HepG2 (cell line): ENCODE measurements at regions not wholly inside any gene's neighbourhood (a gene's known extent, or its start where the extent isn't known, plus 50 kb on each side); places are given as distances from the start of the nearest gene placed in this dataset.

Experiments
- ATAC-seq: fragments of 200-7000 bp; cut with Tn5 transposase; 3 replicates; pipeline ENCODE4 v1.9.1; 2020; ENCODE audit warnings: mild to moderate bottlenecking, moderate library complexity
- BruUV-seq: library from RNA; stranded (reverse); fragments of 400-500 nt; replicated peaks from 2 replicates; lab custom pipeline; 2021; lab: Mats Ljungman, UMichigan
- CTCF ChIA-PET: fragments of 300-600 bp; formaldehyde crosslinking; extraction: SDS; loops from one replicate; lab custom pipeline; 2021; ENCODE audit warnings: low total read pairs, inconsistent platforms, low intra/inter-chr PET ratio; lab: Yijun Ruan, JAX
- POLR2A ChIA-PET: fragments of 350-600 bp; sonication (Branson Sonifier 250); formaldehyde crosslinking; loops from one replicate; lab custom pipeline; 2020; ENCODE audit warnings: antibody characterized with exemption, inconsistent platforms; lab: Yijun Ruan, JAX
- DNase-seq: peaks from one replicate; pipeline ENCODE4 v3.0.0-alpha.2; 2015; ENCODE audit warnings: low spot score
- FAIRE-seq: peaks from 3 replicates; lab custom pipeline; 2011; peaks lifted over from hg19 to GRCh38; lab: Jason Lieb, UNC
- H2AFZ ChIP-seq: one replicate; pipeline ENCODE4 v1.6.1; 2011; ENCODE audit warnings: low read length, inconsistent platforms
- H3K27ac ChIP-seq: fragments of 300-600 bp; 3 replicates; pipeline ENCODE4 v1.8.0; 2011; ENCODE audit warnings: mixed run types, mild to moderate bottlenecking, mixed read lengths, low read length, inconsistent platforms; ENCODE audit not compliant: insufficient read depth; ENCODE audit errors: extremely low read length
- H3K27me3 ChIP-seq, 2 experiments: fragments of 200-600 bp in 1 of 2; 2 replicates in 1 of 2; 3 replicates in 1 of 2; pipeline versions ENCODE4 v1.6.0 to v1.8.0; 2011; ENCODE audit warnings: low read length in 2 of 2, mild to moderate bottlenecking in 2 of 2, moderate library complexity in 2 of 2, inconsistent platforms in 1 of 2; ENCODE audit not compliant: insufficient read depth in 2 of 2, control insufficient read depth in 1 of 2
- H3K36me3 ChIP-seq, 2 experiments: fragments of 200-600 bp in 1 of 2; replicated peaks in 1 of 2; 2 replicates in 1 of 2; 3 replicates in 1 of 2; pipeline versions ENCODE4 v1.5.1 to v1.8.0; 2011; ENCODE audit warnings: low read length in 2 of 2, inconsistent platforms in 1 of 2; ENCODE audit not compliant: insufficient read depth in 2 of 2, control insufficient read depth in 1 of 2
- H3K4me1 ChIP-seq: 2 replicates; pipeline ENCODE4 v1.5.1; 2012; ENCODE audit warnings: low read length, inconsistent platforms; ENCODE audit not compliant: insufficient read depth
- H3K4me2 ChIP-seq: 2 replicates; pipeline ENCODE4 v1.6.0; 2011; ENCODE audit warnings: low read depth, low read length, inconsistent platforms
- H3K4me3 ChIP-seq, 3 experiments: fragments of 200-600 bp in 1 of 3; sonication (generic), shearing (Covaris generic) in 1 of 3; replicated peaks in 1 of 3; 2 replicates each; pipeline ENCODE4 v1.5.1; 2011 to 2016; ENCODE audit warnings: low read length in 3 of 3, inconsistent platforms in 2 of 3, low read depth in 2 of 3, mild to moderate bottlenecking in 2 of 3, control low read depth in 1 of 3, mixed read lengths in 1 of 3; ENCODE audit not compliant: insufficient read depth in 1 of 3
- H3K79me2 ChIP-seq: one replicate; pipeline ENCODE4 v1.6.1; 2011; ENCODE audit warnings: low read length, inconsistent platforms; ENCODE audit not compliant: insufficient read depth
- H3K9ac ChIP-seq: 2 replicates; pipeline ENCODE4 v1.6.0; 2011; ENCODE audit warnings: mild to moderate bottlenecking, low read depth, low read length, inconsistent platforms; ENCODE audit not compliant: insufficient read depth
- H3K9me3 ChIP-seq: 2 replicates; pipeline ENCODE4 v1.5.1; 2012; ENCODE audit warnings: mild to moderate bottlenecking, low read length
- H4K20me1 ChIP-seq: 2 replicates; pipeline ENCODE4 v1.6.0; 2011; ENCODE audit warnings: inconsistent platforms, mild to moderate bottlenecking, low read length, moderate library complexity; ENCODE audit not compliant: insufficient read depth
- ARID2 ChIP-seq: sonication (generic); formaldehyde crosslinking; IDR thresholded peaks from 2 replicates; pipeline ENCODE4 v1.8.1; 2022; ENCODE audit warnings: mild to moderate bottlenecking, missing genetic modification reagents, borderline replicate concordance
- JUND ChIP-seq: sonication (generic); formaldehyde crosslinking; IDR thresholded peaks from 2 replicates; pipeline ENCODE4 v1.8.0; 2022; ENCODE audit warnings: mild to moderate bottlenecking, missing genetic modification reagents
- MAFG ChIP-seq: sonication (generic); formaldehyde crosslinking; IDR thresholded peaks from 2 replicates; pipeline ENCODE4 v1.5.1; 2020; ENCODE audit warnings: mild to moderate bottlenecking, missing genetic modification reagents
- MATR3 ChIP-seq: sonication (generic); formaldehyde crosslinking; IDR thresholded peaks from 2 replicates; pipeline ENCODE4 v1.4.0; 2020; ENCODE audit warnings: missing genetic modification reagents
- MTF2 ChIP-seq: sonication (generic); formaldehyde crosslinking; IDR thresholded peaks from 2 replicates; pipeline ENCODE4 v1.5.0; 2020; ENCODE audit warnings: missing genetic modification reagents, borderline replicate concordance
- NFIB ChIP-seq: sonication (generic); formaldehyde crosslinking; IDR thresholded peaks from 2 replicates; pipeline ENCODE4 v1.9.0; 2021; ENCODE audit warnings: missing genetic modification reagents, mild to moderate bottlenecking, borderline replicate concordance
- PAX8 ChIP-seq: sonication (generic); formaldehyde crosslinking; IDR thresholded peaks from 2 replicates; pipeline ENCODE4 v1.8.0; 2022; ENCODE audit warnings: mild to moderate bottlenecking, missing genetic modification reagents, borderline replicate concordance
- SRY ChIP-seq: sonication (generic); formaldehyde crosslinking; IDR thresholded peaks from 2 replicates; pipeline ENCODE4 v1.8.0; 2022; ENCODE audit warnings: mild to moderate bottlenecking, missing genetic modification reagents
- TGIF2 ChIP-seq: IDR thresholded peaks from 2 replicates; pipeline ENCODE4 v1.6.1; 2016; ENCODE audit warnings: control low read depth, missing compliant biosample characterization
- ZBTB46 ChIP-seq: sonication (generic); formaldehyde crosslinking; IDR thresholded peaks from 2 replicates; pipeline ENCODE4 v1.4.0; 2020; ENCODE audit warnings: mild to moderate bottlenecking, missing genetic modification reagents, borderline replicate concordance
- ZNF597 ChIP-seq: sonication (generic); formaldehyde crosslinking; IDR thresholded peaks from 2 replicates; pipeline ENCODE4 v1.5.0; 2020; ENCODE audit warnings: missing genetic modification reagents
- ZNF775 ChIP-seq: sonication (generic); formaldehyde crosslinking; IDR thresholded peaks from 2 replicates; pipeline ENCODE4 v1.4.0; 2020; ENCODE audit warnings: missing genetic modification reagents, mild to moderate bottlenecking, moderate library complexity, borderline replicate concordance
- ZNF790 ChIP-seq: sonication (generic); formaldehyde crosslinking; IDR thresholded peaks from 2 replicates; pipeline ENCODE4 v1.8.0; 2022; ENCODE audit warnings: missing genetic modification reagents, mild to moderate bottlenecking, borderline replicate concordance
- ZXDC ChIP-seq: sonication (generic); formaldehyde crosslinking; IDR thresholded peaks from 2 replicates; pipeline ENCODE4 v1.5.0; 2020; ENCODE audit warnings: mild to moderate bottlenecking, missing genetic modification reagents
- WGBS: methylation state at CpG from one replicate; pipeline ENCODE4 v1.1.6; 2017; ENCODE audit warnings: low lambda C conversion rate; 5-methylcytosine and 5-hydroxymethylcytosine counted together
- in situ Hi-C: cut with HindIII; loops from 2 replicates; pipeline ENCODE4 v1.10.0; 2017; ENCODE audit warnings: low pct_unique_long_range_greater_than_20kb; ENCODE audit not compliant: extremely low pct_ligation_motif_present
- intact Hi-C: fragments of 100-400 bp; cut with micrococcal nuclease; formaldehyde crosslinking; loops from one replicate; pipeline ENCODE4 v1.10.0; 2022; ENCODE audit not compliant: unreplicated experiment
- TF ChIP-seq, protein P1 (sequence below): sonication (generic); formaldehyde crosslinking; conservative IDR thresholded peaks from 2 replicates; pipeline ENCODE4 v1.8.1; 2023; ENCODE audit warnings: missing genetic modification reagents

GRCh38 chr4:140304346-140304745, 69.1 kb upstream of the SCOC start:
- Histone ChIP-seq H3K9ac (no peak overlapping the region), H3K36me3 (no peaks in the 10 kb centered on the region), H4K20me1 (no peaks in the 10 kb centered on the region), H3K9me3 (no peaks in the 10 kb centered on the region), H3K27me3 (no peaks in the 10 kb centered on the region; a peak in 1 of 5 replicates), H3K4me3 (no peak overlapping the region), H3K27ac (no peak overlapping the region), H2AFZ (no peak overlapping the region), H3K79me2 (no peaks in the 10 kb centered on the region), H3K4me2 (no peak overlapping the region), H3K4me1 (no peaks in the 10 kb centered on the region)
- ChIA-PET CTCF (no interaction called here), POLR2A (no interaction called here)
- BruUV-seq, result no TSS peak
- FAIRE-seq (no peak), DNase-seq (no peak), ATAC-seq (no peak)
- no peak for TF ChIP-seq JUND (CRISPR knock-in tag)
- TF ChIP-seq MTF2 (CRISPR knock-in tag), result no peak
- no peak for TF ChIP-seq PAX8 (CRISPR knock-in tag)
- no peak for TF ChIP-seq ZNF597 (CRISPR knock-in tag)
- no peak for TF ChIP-seq SRY (CRISPR knock-in tag)
- TF ChIP-seq ZNF775, result no peak
- TF ChIP-seq ZNF790, result no peak
- TF ChIP-seq MATR3 (CRISPR knock-in tag), result no peak
- no peak for TF ChIP-seq ARID2 (CRISPR knock-in tag)
- TF ChIP-seq MAFG (CRISPR knock-in tag), result no peak
- no peak for TF ChIP-seq ZBTB46 (CRISPR knock-in tag)
- TF ChIP-seq, protein P1, sequence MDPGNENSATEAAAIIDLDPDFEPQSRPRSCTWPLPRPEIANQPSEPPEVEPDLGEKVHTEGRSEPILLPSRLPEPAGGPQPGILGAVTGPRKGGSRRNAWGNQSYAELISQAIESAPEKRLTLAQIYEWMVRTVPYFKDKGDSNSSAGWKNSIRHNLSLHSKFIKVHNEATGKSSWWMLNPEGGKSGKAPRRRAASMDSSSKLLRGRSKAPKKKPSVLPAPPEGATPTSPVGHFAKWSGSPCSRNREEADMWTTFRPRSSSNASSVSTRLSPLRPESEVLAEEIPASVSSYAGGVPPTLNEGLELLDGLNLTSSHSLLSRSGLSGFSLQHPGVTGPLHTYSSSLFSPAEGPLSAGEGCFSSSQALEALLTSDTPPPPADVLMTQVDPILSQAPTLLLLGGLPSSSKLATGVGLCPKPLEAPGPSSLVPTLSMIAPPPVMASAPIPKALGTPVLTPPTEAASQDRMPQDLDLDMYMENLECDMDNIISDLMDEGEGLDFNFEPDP (CRISPR knock-in tag), result no peak
- TF ChIP-seq ZXDC (CRISPR knock-in tag), result no peak
- TF ChIP-seq NFIB (CRISPR knock-in tag), result no peak
- TF ChIP-seq TGIF2 (CRISPR knock-in tag), result no peak
- intact Hi-C loops (no loop called here), in situ Hi-C loops (no loop called here)
- WGBS, result 0% methylated on average over 2 of the region's 2 CpGs
